Coronary artery (tissue), 2 donors: ENCODE measurements at regions not wholly inside any gene's neighbourhood (a gene's known extent, or its start where the extent isn't known, plus 50 kb on each side); places are given as distances from the start of the nearest gene placed in this dataset.

Experiments used
- DNase-seq: peaks from one replicate; pipeline ENCODE4 v3.0.0-alpha.2; 2017; ENCODE audit warnings: low spot score
- H3K27ac ChIP-seq, 2 donors: fragments of 200-600 bp; sonication (generic); one replicate each; pipeline ENCODE4 v1.5.1; 2016 to 2019
- H3K4me3 ChIP-seq: fragments of 200-600 bp; sonication (generic); 2 replicates; pipeline ENCODE4 v1.5.1; 2016; ENCODE audit warnings: mild to moderate bottlenecking, moderate library complexity
- CTCF ChIP-seq: fragments of 200-600 bp; sonication (generic); IDR thresholded peaks from one replicate; pipeline ENCODE4 v1.5.1; 2019; ENCODE audit warnings: antibody characterized with exemption

GRCh38 chr6:114690625-114691024 is 347.8 kb upstream of the HS3ST5 start:
- no peak for DNase-seq
- no peak for TF ChIP-seq CTCF

GRCh38 chr6:114659513-114659912 is 316.7 kb upstream of the HS3ST5 start:
- no peak overlapping the region for H3K4me3 ChIP-seq
- no peak for TF ChIP-seq CTCF
- DNase-seq = no peak
- no peak overlapping the region for H3K27ac ChIP-seq

More at GRCh38 chr6:114690625-114691024, 347.8 kb upstream of the HS3ST5 start:
- no peak overlapping the region for H3K27ac ChIP-seq
- H3K4me3 ChIP-seq = no peak overlapping the region

- H3K4me3 ChIP-seq = no peak overlapping the region
- no peak for DNase-seq
- no peak overlapping the region for H3K27ac ChIP-seq
- no peak for TF ChIP-seq CTCF
Observed at GRCh38 chr6:114651611-114652010, 308.8 kb upstream of the HS3ST5 start.

- no peak for DNase-seq
- H3K27ac ChIP-seq = no peak overlapping the region
- no peak overlapping the region for H3K4me3 ChIP-seq
- no peak for TF ChIP-seq CTCF
Observed at GRCh38 chr6:114650891-114651290, 308.1 kb upstream of the HS3ST5 start.

GRCh38 chr6:114649298-114649697 is 306.5 kb upstream of the HS3ST5 start:
- Histone ChIP-seq H3K4me3 (no peak overlapping the region), H3K27ac (no peak overlapping the region)
- no peak for TF ChIP-seq CTCF
- DNase-seq = no peak

GRCh38 chr6:114648847-114649246 is 306.0 kb upstream of the HS3ST5 start:
- TF ChIP-seq CTCF = no peak
- Histone ChIP-seq H3K4me3 (no peak overlapping the region), H3K27ac (no peak overlapping the region)
- no peak for DNase-seq

GRCh38 chr6:114638341-114638740 is 295.5 kb upstream of the HS3ST5 start:
- Histone ChIP-seq H3K27ac (no peak overlapping the region), H3K4me3 (no peak overlapping the region)
- no peak for TF ChIP-seq CTCF
- no peak for DNase-seq
